ENCODE measurements at regions not wholly inside any gene's neighbourhood (a gene's known extent, or its start where the extent isn't known, plus 50 kb on each side); places are given as distances from the start of the nearest gene placed in this dataset.

DNA sequence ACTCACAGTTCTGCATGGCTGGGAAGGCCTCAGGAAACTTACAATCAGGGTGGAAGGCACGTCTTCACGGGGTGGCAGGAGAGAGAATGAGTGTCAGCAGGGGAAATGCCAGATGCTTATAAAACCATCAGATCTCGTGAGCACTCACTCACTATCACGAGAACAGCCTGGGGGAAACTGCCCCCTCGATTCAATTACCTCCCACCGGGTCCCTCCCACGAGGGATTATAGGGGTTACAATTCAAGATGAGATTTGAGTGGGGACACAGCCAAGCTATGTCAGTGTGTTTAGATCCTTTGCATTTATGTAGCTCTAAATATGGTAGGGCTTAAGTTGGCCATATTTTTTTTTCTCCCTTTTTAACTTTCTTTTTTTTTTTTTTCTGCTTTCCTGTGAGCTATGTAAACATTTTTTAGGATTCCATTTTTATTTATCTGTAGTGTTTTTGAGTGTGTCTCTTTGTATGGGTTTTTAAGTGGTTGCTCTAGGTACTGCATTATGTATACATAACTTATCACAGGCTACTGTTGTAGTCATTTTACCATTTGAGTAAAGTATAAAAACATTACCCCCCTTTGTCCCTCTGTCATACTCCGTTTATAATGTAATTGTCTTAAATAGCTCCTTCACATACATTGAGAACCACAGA is 79.0 kb downstream of the ADRA2C start:
- Histone ChIP-seq H3K4me3 (no peak overlapping the region), H3K27ac (no peak overlapping the region), H3K4me1 (no peaks in the 10 kb centered on the region), H3K36me3 (no peaks in the 10 kb centered on the region), H3K27me3 (no peaks in the 10 kb centered on the region), H3K9me3 (peaks cover 0 to 5% (median 2%) of the 10 kb centered on the region in 4 donors)
- TF ChIP-seq POLR2AphosphoS5 (IDR thresholded peaks at IDR 0.05), result no peak
- TF ChIP-seq EP300 (IDR thresholded peaks at IDR 0.05), result no peak
- no peak for TF ChIP-seq POLR2A (IDR thresholded peaks at IDR 0.05)
- TF ChIP-seq, protein P1, sequence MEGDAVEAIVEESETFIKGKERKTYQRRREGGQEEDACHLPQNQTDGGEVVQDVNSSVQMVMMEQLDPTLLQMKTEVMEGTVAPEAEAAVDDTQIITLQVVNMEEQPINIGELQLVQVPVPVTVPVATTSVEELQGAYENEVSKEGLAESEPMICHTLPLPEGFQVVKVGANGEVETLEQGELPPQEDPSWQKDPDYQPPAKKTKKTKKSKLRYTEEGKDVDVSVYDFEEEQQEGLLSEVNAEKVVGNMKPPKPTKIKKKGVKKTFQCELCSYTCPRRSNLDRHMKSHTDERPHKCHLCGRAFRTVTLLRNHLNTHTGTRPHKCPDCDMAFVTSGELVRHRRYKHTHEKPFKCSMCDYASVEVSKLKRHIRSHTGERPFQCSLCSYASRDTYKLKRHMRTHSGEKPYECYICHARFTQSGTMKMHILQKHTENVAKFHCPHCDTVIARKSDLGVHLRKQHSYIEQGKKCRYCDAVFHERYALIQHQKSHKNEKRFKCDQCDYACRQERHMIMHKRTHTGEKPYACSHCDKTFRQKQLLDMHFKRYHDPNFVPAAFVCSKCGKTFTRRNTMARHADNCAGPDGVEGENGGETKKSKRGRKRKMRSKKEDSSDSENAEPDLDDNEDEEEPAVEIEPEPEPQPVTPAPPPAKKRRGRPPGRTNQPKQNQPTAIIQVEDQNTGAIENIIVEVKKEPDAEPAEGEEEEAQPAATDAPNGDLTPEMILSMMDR (IDR thresholded peaks at IDR 0.05), result no peak
- intact Hi-C loops (cut with DNase I), result no loop called here
- DNase-seq, result no peak
- 42 to 48% methylated on average over 8 of the region's 8 CpGs for WGBS, 2 donors

DNA sequence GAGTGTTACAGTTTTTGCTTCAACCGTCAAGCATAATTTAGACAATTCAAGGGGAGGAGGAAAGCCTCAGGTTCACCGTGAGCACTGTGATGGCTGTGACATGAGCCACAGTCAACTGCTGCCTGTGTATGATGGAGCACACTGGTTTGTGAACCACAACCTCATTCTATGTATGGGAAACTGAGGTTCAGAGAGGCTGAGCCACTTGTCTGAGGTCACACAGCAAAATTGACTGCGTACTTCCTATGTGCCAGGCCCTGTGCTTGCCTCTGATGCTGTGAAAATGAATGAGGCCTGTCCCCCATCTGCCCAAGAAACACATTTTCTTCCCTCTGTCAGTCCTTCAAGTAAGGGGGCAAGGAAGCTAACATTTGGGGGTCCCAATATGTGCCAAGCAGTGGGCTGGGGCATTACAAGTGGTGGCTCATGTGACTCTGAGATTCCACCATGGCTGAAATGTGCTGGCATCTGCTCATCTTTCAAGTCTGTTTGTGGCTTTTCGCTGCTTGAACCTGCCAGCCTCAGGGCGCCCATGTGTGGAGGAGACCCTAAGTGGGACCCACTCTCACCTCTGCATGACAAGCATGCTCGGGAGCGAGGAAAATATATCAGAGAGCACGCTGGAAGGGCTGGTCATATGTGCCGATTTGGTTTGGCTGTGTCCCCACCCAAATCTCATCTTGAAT is 79.7 kb downstream of the ADRA2C start:
- Histone ChIP-seq H3K36me3 (no peaks in the 10 kb centered on the region), H3K9me3 (peaks cover 0 to 8% (median 4%) of the 10 kb centered on the region in 4 donors), H3K27me3 (no peaks in the 10 kb centered on the region), H3K4me3 (no peak overlapping the region), H3K4me1 (no peaks in the 10 kb centered on the region), H3K27ac (no peak overlapping the region)
- TF ChIP-seq POLR2A (IDR thresholded peaks at IDR 0.05) (no peak), POLR2AphosphoS5 (IDR thresholded peaks at IDR 0.05) (no peak), EP300 (IDR thresholded peaks at IDR 0.05) (no peak)
- TF ChIP-seq, protein P1 (IDR thresholded peaks at IDR 0.05), result no peak
- WGBS, 2 donors, result 86 to 87% methylated on average over 9 of the region's 9 CpGs
- DNase-seq, result no peak
- intact Hi-C loops (cut with DNase I), result no loop called here

DNA sequence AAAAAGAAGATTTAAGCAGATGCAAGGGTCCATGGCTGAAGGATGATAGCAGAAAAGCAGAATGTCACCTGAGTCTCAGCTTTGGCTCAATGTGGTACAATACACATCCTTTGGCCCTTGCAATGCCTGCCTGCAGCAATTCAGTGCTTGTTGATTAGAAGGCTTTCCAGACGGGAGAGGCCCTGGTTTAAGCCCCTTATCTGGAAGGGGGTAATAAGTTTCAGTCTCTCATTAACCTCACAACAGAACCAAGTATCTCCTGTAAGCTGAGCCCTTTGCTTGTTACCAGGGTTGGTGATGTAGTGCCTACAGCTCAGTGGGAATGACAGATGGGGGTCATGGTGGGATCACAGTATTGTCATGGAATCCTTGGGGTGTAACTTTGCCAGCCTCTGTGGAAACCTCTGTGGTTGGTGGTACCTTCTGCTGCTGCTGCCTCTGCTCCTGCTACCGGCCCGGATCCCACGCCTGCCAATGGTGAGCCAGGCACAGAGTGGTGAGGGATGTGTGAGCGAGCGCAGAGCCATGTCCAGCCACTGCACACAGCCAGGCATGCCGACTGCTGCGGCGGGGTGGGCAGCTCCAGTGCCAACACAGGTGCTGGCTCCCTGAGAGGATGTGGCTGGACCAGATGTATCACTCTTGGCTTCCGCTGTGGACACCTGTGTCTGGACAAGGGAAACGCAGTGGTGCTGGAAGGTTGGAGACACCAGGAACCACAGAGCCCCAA is 81.2 kb downstream of the ADRA2C start:
- H3K9me3 ChIP-seq, result peaks cover 0 to 8% (median 6%) of the 10 kb centered on the region in 4 donors
- H3K4me3 ChIP-seq, result no peak overlapping the region
- no peak overlapping the region for H3K27ac ChIP-seq
- no peaks in the 10 kb centered on the region for H3K27me3 ChIP-seq
- WGBS, 2 donors, result 82 to 87% methylated on average over 11 of the region's 11 CpGs
- no peaks in the 10 kb centered on the region for H3K4me1 ChIP-seq
- no peak for DNase-seq
- no peak for TF ChIP-seq EP300 (IDR thresholded peaks at IDR 0.05)
- TF ChIP-seq, protein P1 (IDR thresholded peaks at IDR 0.05), result no peak
- no peak for TF ChIP-seq POLR2AphosphoS5 (IDR thresholded peaks at IDR 0.05)
- no peak for TF ChIP-seq POLR2A (IDR thresholded peaks at IDR 0.05)
- no peaks in the 10 kb centered on the region for H3K36me3 ChIP-seq
- intact Hi-C loops (cut with DNase I), result no loop called here

DNA sequence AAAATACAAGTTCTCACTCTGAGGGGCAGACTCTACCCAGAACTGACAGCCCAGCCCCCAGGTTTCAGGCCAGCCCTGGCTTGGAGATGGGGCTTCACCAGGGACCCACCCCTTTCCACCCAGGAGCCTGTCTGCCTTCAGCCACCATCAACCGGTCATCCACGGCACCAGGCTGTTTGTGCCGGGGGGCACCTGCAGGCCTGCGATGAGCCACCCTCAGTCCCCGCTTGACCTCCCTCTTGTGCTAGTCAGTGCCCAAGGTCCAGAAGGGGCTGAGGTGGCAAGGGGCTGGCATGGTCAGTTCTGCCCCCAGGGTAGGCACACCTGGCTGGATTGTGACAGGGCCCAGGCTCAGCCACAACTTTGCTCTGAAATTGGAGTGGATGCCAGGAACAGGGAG is 82.1 kb downstream of the ADRA2C start:
- intact Hi-C loops (cut with DNase I), result no loop called here

More for the DNA sequence above, 82.1 kb downstream of the ADRA2C start:
- Histone ChIP-seq H3K4me1 (no peaks in the 10 kb centered on the region), H3K4me3 (no peak overlapping the region), H3K9me3 (peaks cover 0 to 8% (median 6%) of the 10 kb centered on the region in 4 donors), H3K27ac (no peak overlapping the region), H3K27me3 (peaks cover 0 to 1% (median 0%) of the 10 kb centered on the region in 3 donors), H3K36me3 (no peaks in the 10 kb centered on the region)
- WGBS, 2 donors, result 97% methylated on average over 5 of the region's 5 CpGs
- DNase-seq, result no peak
- TF ChIP-seq POLR2AphosphoS5 (IDR thresholded peaks at IDR 0.05) (no peak), EP300 (IDR thresholded peaks at IDR 0.05) (no peak), POLR2A (IDR thresholded peaks at IDR 0.05) (no peak)
- TF ChIP-seq, protein P1 (IDR thresholded peaks at IDR 0.05), result no peak
